NCI-H526 (cell line): ENCODE measurements at regions not wholly inside any gene's neighbourhood (a gene's known extent, or its start where the extent isn't known, plus 50 kb on each side); places are given as distances from the start of the nearest gene placed in this dataset.

Experiments
- DNase-seq, 2 experiments: peaks; one replicate each; lab custom pipeline; 2025; lab: John Stamatoyannopoulos, UW

- DNase-seq: no peak
Measured at GRCh38 chr13:48888613-48889012, 87.1 kb upstream of the FNDC3A start.

- no peak for DNase-seq
Measured at GRCh38 chr13:48890391-48890790, 85.3 kb upstream of the FNDC3A start.

- DNase-seq: no peak
Measured at GRCh38 chr13:48891586-48891985, 84.1 kb upstream of the FNDC3A start.

- DNase-seq: no peak
Measured at GRCh38 chr13:48892053-48892687, 83.5 kb upstream of the FNDC3A start.

- DNase-seq: no peak
Measured at GRCh38 chr13:48892688-48893075, 83.0 kb upstream of the FNDC3A start.

- DNase-seq: no peak
Measured at GRCh38 chr13:48896312-48896711, 79.4 kb upstream of the FNDC3A start.

GRCh38 chr13:48901781-48902180 is 73.9 kb upstream of the FNDC3A start:
- no peak for DNase-seq

- no peak for DNase-seq
Measured at GRCh38 chr13:48902368-48902767, 73.3 kb upstream of the FNDC3A start.

GRCh38 chr13:48904668-48905290 is 70.9 kb upstream of the FNDC3A start:
- DNase-seq: no peak

GRCh38 chr13:48906200-48906599 is 69.5 kb upstream of the FNDC3A start:
- DNase-seq: no peak

GRCh38 chr13:48908381-48909055 is 67.2 kb upstream of the FNDC3A start:
- DNase-seq: no peak

GRCh38 chr13:48909056-48909389 is 66.7 kb upstream of the FNDC3A start:
- DNase-seq: no peak

GRCh38 chr13:48910686-48911085 is 65.0 kb upstream of the FNDC3A start:
- DNase-seq: no peak

- DNase-seq: no peak
Measured at GRCh38 chr13:48919751-48920150, 56.0 kb upstream of the FNDC3A start.

GRCh38 chr13:48920730-48921129 is 55.0 kb upstream of the FNDC3A start:
- no peak for DNase-seq

- DNase-seq: no peak
Measured at GRCh38 chr13:48923376-48923775, 52.3 kb upstream of the FNDC3A start.

- DNase-seq: no peak
Measured at GRCh38 chr13:48925001-48925400, 50.7 kb upstream of the FNDC3A start.
